SH-SY5Y (cell line): ENCODE measurements at regions not wholly inside any gene's neighbourhood (a gene's known extent, or its start where the extent isn't known, plus 50 kb on each side); places are given as distances from the start of the nearest gene placed in this dataset.

ENCODE experiments used
- GATA2 ChIP-seq: IDR thresholded peaks from 2 replicates; pipeline ENCODE4 v1.6.1; 2011; ENCODE audit warnings: mild to moderate bottlenecking, low read depth, low read length
- GATA3 ChIP-seq: IDR thresholded peaks from 2 replicates; pipeline ENCODE4 v1.6.1; 2011; ENCODE audit warnings: low read depth, mild to moderate bottlenecking, low read length, moderate library complexity

GRCh38 chr12:23088594-23088993, 463.6 kb downstream of the ETNK1 start:
- no peak for TF ChIP-seq GATA3
- no peak for TF ChIP-seq GATA2
